Chondrocyte (in vitro differentiated cells): ENCODE measurements at regions not wholly inside any gene's neighbourhood (a gene's known extent, or its start where the extent isn't known, plus 50 kb on each side); places are given as distances from the start of the nearest gene placed in this dataset.

Experiments
- DNase-seq: peaks from one replicate; pipeline ENCODE4 v3.0.0; 2021; ENCODE audit warnings: mixed read lengths, low spot score
- H3K27ac Mint-ChIP-seq: one replicate; pipeline ENCODE4 v1.8.0; 2021; ENCODE audit warnings: mild to moderate bottlenecking, moderate library complexity, mixed read lengths; ENCODE audit not compliant: unreplicated experiment
- H3K27me3 Mint-ChIP-seq: 2 replicates; pipeline ENCODE4 v1.8.0; 2021; ENCODE audit warnings: low read depth, mixed read lengths
- H3K36me3 Mint-ChIP-seq: 2 replicates; pipeline ENCODE4 v1.8.0; 2021; ENCODE audit warnings: low read depth, mixed read lengths
- H3K4me1 Mint-ChIP-seq: 2 replicates; pipeline ENCODE4 v1.8.0; 2021; ENCODE audit warnings: low read depth, mild to moderate bottlenecking, mixed read lengths
- H3K4me3 Mint-ChIP-seq: one replicate; pipeline ENCODE4 v1.8.0; 2021; ENCODE audit warnings: mild to moderate bottlenecking, moderate library complexity, mixed read lengths; ENCODE audit not compliant: unreplicated experiment
- H3K9me3 Mint-ChIP-seq: 2 replicates; pipeline ENCODE4 v1.8.0; 2021; ENCODE audit warnings: low read depth, mixed read lengths
- CTCF ChIP-seq: fragments of 200-600 bp; sonication (generic); IDR thresholded peaks from 2 replicates; pipeline ENCODE4 v1.5.0; 2021; ENCODE audit warnings: antibody characterized with exemption, mild to moderate bottlenecking, moderate library complexity

DNA sequence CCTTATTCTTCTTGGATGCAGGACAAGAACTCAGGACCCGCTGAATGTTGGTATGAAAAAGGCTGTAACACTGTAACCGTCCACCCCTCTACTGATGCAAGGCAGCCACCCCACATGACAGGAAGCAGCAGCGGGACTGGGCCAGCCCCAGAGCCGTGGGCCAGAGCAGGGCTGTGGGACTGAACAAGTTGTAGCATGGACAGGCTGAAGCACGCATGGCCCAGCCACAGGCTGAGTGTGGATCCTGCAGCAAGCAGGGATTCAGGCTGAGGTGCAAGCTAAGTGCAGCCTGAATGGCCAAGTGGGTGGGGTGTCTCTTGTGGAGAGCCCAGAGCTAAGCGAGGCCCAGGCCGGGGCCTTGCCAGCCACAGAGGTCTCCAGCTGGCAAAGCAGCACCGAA is 632.2 kb downstream of the SPOCK3 start:
- H3K27me3 Mint-ChIP-seq = peaks cover 34% of the 10 kb centered on the region
- H3K4me3 Mint-ChIP-seq = no peak overlapping the region
- no peaks in the 10 kb centered on the region for H3K9me3 Mint-ChIP-seq
- TF ChIP-seq CTCF = no peak
- no peak overlapping the region for H3K27ac Mint-ChIP-seq
- peak; percentile 55 for DNase-seq
- H3K4me1 Mint-ChIP-seq = no peaks in the 10 kb centered on the region
- H3K36me3 Mint-ChIP-seq = no peaks in the 10 kb centered on the region

- Mint-ChIP-seq H3K27ac (no peak overlapping the region), H3K9me3 (peaks cover 6% of the 10 kb centered on the region), H3K4me1 (no peaks in the 10 kb centered on the region), H3K36me3 (no peaks in the 10 kb centered on the region), H3K4me3 (no peak overlapping the region), H3K27me3 (peaks cover 23% of the 10 kb centered on the region)
- no peak for TF ChIP-seq CTCF
- no peak for DNase-seq
These were observed 611.8 kb downstream of the SPOCK3 start for GRCh38 chr4:166622425-166622977.

DNA sequence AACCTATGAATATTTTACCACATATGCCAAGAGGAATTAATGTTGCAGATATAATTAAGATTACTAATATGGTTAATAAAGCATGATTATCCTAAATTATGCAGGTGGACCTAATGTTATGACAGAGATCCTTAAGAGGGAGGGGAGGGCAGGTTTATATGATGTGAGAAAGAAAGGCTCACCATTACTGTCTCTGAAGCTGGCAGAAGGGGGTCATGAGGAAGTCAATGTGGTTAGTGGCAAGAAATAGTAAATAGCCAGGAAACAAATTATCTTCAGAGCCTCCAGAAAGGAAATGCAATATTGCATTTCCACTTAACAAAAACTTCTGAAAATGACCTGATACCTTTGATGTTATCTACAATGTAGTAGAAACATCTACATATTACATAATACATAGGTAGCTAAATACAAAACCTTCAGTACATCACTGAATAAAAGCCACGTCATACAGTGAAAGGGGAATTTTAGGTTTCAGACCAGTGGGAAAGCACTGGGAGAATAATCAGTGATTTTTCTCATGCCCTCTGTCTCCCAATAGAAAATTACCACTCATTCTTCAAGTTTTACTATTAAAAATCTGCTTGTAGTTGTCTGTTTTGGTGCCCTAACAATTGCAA is 609.2 kb downstream of the SPOCK3 start:
- Mint-ChIP-seq H3K36me3 (no peaks in the 10 kb centered on the region), H3K9me3 (no peaks in the 10 kb centered on the region), H3K4me3 (no peak overlapping the region), H3K27ac (no peak overlapping the region), H3K27me3 (peaks cover 24% of the 10 kb centered on the region), H3K4me1 (no peaks in the 10 kb centered on the region)
- no peak for TF ChIP-seq CTCF
- DNase-seq = no peak

DNA sequence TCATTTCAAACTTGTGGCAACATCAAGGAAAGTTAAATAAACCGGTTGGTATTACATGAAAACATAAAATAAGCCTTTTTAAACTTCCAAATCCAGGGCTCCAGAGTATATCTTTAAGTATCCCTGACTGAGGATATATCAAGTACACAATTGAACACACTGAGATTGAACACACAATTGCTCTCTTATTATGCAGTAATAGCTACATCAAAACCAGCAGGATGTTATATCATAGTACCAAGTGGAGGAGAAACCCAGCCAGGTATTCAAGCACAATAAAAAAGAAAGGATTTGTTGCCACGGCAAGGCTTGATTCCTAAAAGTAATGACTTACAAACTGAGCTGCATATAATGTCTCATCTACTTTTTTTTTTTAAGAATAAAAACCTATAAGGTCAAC is 605.8 kb downstream of the SPOCK3 start:
- no peak overlapping the region for H3K4me3 Mint-ChIP-seq
- no peaks in the 10 kb centered on the region for H3K4me1 Mint-ChIP-seq
- peaks cover 13% of the 10 kb centered on the region for H3K27me3 Mint-ChIP-seq
- no peaks in the 10 kb centered on the region for H3K36me3 Mint-ChIP-seq
- DNase-seq = no peak
- H3K27ac Mint-ChIP-seq = no peak overlapping the region
- H3K9me3 Mint-ChIP-seq = no peaks in the 10 kb centered on the region
- no peak for TF ChIP-seq CTCF

DNA sequence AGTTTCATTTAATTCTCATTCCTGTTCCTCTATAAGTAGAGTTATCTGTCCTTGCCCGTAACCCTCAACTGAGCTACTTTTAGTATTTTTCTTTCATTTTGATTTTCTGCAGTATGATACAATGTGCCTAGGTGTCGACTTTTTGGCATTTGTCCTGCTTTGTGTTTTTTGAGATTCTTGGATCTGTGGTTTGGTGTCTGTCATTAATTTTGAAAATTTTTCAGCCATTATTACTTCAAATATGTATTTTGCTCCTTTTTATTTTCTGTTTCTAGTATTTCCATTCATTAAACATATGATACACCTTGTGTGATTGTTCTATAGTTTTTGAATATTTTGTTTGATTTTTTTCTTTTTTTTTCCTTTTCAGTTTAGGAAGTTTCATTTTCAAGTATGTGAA is 598.9 kb downstream of the SPOCK3 start:
- Mint-ChIP-seq H3K27me3 (peaks cover 9% of the 10 kb centered on the region), H3K4me3 (no peak overlapping the region), H3K4me1 (no peaks in the 10 kb centered on the region), H3K36me3 (peaks cover 1% of the 10 kb centered on the region), H3K27ac (no peak overlapping the region), H3K9me3 (peaks cover 4% of the 10 kb centered on the region)
- no peak for DNase-seq
- no peak for TF ChIP-seq CTCF
